K562 (cell line): ENCODE measurements at regions not wholly inside any gene's neighbourhood (a gene's known extent, or its start where the extent isn't known, plus 50 kb on each side); places are given as distances from the start of the nearest gene placed in this dataset.

ENCODE experiments used
- ARID4B ChIP-seq: sonication (generic); formaldehyde crosslinking; IDR thresholded peaks from 2 replicates; pipeline ENCODE4 v1.8.0; 2022; ENCODE audit warnings: mild to moderate bottlenecking, missing genetic modification reagents
- CBFA2T2 ChIP-seq: fragments of 450-650 bp; conservative IDR thresholded peaks from 2 replicates; pipeline ENCODE4 v1.6.1; 2017; ENCODE audit warnings: mild to moderate bottlenecking
- CXXC5 ChIP-seq: fragments of 250-450 bp; sonication (Bioruptor Pico); IDR thresholded peaks from 2 replicates; pipeline ENCODE4 v1.8.0; 2022; ENCODE audit warnings: inconsistent platforms, mild to moderate bottlenecking, moderate library complexity
- ETS2 ChIP-seq: IDR thresholded peaks from 2 replicates; pipeline ENCODE4 v1.6.1; 2016; ENCODE audit warnings: borderline replicate concordance, missing genetic modification characterization, mild to moderate bottlenecking, moderate library complexity, missing compliant biosample characterization; ENCODE audit not compliant: poor library complexity, severe bottlenecking
- HMBOX1 ChIP-seq: sonication (generic); IDR thresholded peaks from 2 replicates; pipeline ENCODE4 v1.6.1; 2016
- HNRNPK ChIP-seq: fragments of 200-400 bp; formaldehyde crosslinking; IDR thresholded peaks from one replicate; pipeline ENCODE4 v1.6.1; 2018; ENCODE audit warnings: mild to moderate bottlenecking, low read depth, low read length; ENCODE audit not compliant: poor library complexity, severe bottlenecking
- MGA ChIP-seq: fragments of 450-650 bp; IDR thresholded peaks from 2 replicates; pipeline ENCODE4 v1.6.1; 2016; ENCODE audit warnings: mild to moderate bottlenecking, moderate library complexity
- NRF1 ChIP-seq, 2 experiments: fragments of 450-650 bp; IDR thresholded peaks in 1 of 2; conservative IDR thresholded peaks in 1 of 2; 2 replicates each; pipeline ENCODE4 v1.6.1; 2014; ENCODE audit warnings: mild to moderate bottlenecking in 2 of 2
- POLR2AphosphoS5 ChIP-seq: IDR thresholded peaks from 2 replicates; pipeline ENCODE4 v1.6.1; 2011; ENCODE audit warnings: mild to moderate bottlenecking, low read depth, low read length, moderate library complexity; ENCODE audit not compliant: control insufficient read depth, insufficient read depth
- SOX6 ChIP-seq: fragments of 450-650 bp; IDR thresholded peaks from 2 replicates; pipeline ENCODE4 v1.6.1; 2014; ENCODE audit warnings: mild to moderate bottlenecking
- ZNF347 ChIP-seq: fragments of 450-650 bp; formaldehyde crosslinking; IDR thresholded peaks from 2 replicates; pipeline ENCODE4 v1.4.0; 2020; ENCODE audit warnings: low read depth, mild to moderate bottlenecking, moderate library complexity

GRCh38 chr1:29858646-29859045 is 622.3 kb downstream of the PTPRU start (continued):
- no peak for TF ChIP-seq MGA
- no peak for TF ChIP-seq ZNF347 (CRISPR knock-in tag)
- TF ChIP-seq SOX6: no peak
- TF ChIP-seq HNRNPK: no peak
- TF ChIP-seq ETS2 (tag): no peak
- no peak for TF ChIP-seq CBFA2T2
- TF ChIP-seq ARID4B (CRISPR knock-in tag): no peak
- no peak for TF ChIP-seq POLR2AphosphoS5
- TF ChIP-seq NRF1 (conservative IDR thresholded peaks at IDR 0.05 in 1 of 2, IDR thresholded peaks at IDR 0.05 in 1 of 2): no peak
- no peak for TF ChIP-seq HMBOX1
- no peak for TF ChIP-seq CXXC5 (CRISPR knock-in tag)
